GM18868 (cell line): ENCODE measurements at regions not wholly inside any gene's neighbourhood (a gene's known extent, or its start where the extent isn't known, plus 50 kb on each side); places are given as distances from the start of the nearest gene placed in this dataset.
"Not testable (repeated sequence)": the region's sequence is repeated elsewhere in the genome, so short reads cannot be mapped to it uniquely, and the experiment has no call there.

ENCODE experiments used
- ATAC-seq: cut with Tn5 transposase; IDR thresholded peaks from one replicate; pipeline ENCODE4 v1.9.1; 2021; ENCODE audit warnings: mild to moderate bottlenecking, moderate library complexity; ENCODE audit not compliant: unreplicated experiment

DNA sequence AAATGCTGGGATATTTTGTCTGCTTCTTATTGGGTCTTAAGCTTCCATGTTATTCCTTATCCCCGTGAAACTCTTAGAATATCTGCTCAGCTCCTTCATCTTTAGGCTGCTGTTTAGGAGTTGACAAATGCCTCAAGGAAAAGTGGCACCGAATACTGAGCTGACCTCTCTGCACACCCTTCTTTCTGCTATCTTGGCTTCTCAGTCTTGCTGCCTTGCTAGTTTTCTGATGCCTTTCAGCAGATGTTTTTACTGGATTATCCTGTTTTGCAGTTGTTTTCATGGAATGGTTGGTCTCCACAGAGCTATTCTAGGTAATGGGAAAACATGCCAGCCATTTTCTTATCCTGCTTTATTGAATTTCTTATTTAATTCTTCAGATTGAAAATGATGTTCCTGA is 86.3 kb downstream of the GYPE start:
- no peak for ATAC-seq

DNA sequence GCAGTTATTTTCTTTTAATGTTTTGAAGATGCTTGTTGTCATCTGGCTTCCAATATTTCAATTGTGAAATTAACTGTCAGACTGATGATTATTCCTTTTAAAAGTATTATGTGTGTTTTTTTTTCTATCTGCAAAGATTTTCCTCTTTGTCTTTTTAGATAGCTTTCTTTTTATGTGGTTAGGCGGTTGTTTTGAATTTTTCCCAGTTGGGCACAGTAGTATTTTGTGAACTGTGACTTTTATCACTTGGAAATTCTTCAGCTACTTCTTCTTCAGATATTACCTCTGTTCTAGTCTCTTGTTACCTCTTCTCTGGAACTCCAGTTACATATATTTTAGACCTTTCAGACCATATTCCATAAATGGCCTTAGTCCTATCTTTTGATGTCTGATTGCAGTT is 87.5 kb downstream of the GYPE start:
- ATAC-seq: not testable (repeated sequence)

DNA sequence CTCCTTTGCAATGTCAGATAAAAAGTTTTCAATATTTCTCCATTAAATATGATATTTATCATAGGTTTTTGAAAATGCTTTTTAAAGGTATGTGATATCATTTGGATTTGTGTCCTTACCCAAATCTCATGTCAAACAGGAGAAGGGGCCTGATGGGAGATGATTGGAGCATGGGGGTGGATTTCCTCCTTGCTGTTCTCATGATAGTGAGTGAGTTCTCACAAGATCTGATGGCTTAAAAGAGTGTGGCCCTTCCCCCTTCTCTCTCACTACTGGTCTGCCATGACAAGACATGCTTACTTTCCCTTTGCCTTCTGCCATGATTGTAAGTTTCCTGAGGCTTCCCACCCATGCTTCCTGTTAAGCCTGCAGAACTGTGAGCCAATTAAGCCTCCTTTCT is 90.0 kb downstream of the GYPE start:
- ATAC-seq: not testable (repeated sequence)

GRCh38 chr4:143813431-143814154 is 91.8 kb downstream of the GYPE start:
- not testable (repeated sequence) for ATAC-seq

DNA sequence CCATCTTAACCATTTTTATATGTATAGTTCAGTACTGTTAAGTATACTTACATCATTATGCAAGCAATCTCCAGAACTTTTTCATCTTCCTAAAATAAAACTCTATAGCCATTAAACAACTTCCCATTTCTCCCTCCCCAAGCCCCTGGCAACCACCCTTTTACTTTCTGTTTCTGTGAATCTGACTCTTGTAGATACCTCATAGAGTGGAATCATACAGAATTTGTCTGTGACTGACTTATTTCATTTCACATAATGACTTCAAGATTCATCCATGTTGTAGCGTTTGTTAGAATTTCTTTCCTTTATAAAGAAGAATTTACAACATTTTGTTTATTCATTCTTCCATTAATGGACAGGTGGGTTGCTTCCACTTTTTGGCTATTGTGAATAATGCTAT is 91.2 kb upstream of the FREM3 start:
- not testable (repeated sequence) for ATAC-seq

DNA sequence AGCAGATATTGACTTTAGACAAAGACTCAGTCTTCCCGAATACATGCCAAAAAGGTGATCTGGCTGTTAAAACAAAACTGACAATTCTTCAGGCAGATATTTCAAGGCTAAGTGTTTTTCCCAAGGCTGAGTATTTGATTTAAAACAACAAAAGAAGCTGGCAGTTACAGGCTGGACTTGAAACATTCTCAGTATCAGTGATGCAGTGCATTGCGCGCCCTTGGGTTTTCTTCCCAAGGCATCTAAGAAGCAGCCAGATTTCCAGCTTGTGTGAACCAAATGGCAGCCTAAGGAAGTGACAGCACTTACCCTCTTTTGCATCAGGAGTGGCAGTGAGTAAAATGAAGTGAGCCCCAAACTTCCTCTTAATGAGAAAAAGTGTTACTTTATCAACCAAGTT is 90.0 kb upstream of the FREM3 start:
- ATAC-seq: not testable (repeated sequence)

- not testable (repeated sequence) for ATAC-seq
Measured at GRCh38 chr4:143789618-143790017, 89.1 kb upstream of the FREM3 start.

- ATAC-seq: no peak
Measured at GRCh38 chr4:143784567-143784966, 84.1 kb upstream of the FREM3 start.

- ATAC-seq: no peak
Measured at GRCh38 chr4:143782521-143782920, 82.0 kb upstream of the FREM3 start.

- ATAC-seq: peak; percentile 100
Measured at GRCh38 chr4:143773998-143774895, 73.8 kb upstream of the FREM3 start.

DNA sequence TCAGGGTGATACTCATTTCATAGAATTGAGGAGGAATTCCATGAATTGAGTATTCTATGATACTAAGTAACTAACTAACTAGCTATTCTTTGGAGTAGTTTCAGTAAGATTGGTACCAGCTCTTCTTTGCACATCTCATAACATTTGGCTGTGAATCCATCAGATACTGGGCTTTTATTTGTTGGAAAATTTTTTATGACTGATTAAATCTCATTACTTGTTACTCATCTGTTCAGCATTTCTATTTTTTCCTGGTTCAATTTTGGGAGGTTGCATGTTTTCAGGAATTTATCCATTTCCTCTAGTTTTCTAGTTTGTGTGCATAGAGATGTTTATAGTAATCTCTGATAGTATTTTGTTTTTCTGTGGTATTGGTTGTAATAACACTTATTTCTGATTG is 70.8 kb upstream of the FREM3 start:
- no peak for ATAC-seq

GRCh38 chr4:143768007-143768591 is 67.6 kb upstream of the FREM3 start:
- no peak for ATAC-seq

- ATAC-seq: no peak
Measured at GRCh38 chr4:143763587-143763986, 63.1 kb upstream of the FREM3 start.

DNA sequence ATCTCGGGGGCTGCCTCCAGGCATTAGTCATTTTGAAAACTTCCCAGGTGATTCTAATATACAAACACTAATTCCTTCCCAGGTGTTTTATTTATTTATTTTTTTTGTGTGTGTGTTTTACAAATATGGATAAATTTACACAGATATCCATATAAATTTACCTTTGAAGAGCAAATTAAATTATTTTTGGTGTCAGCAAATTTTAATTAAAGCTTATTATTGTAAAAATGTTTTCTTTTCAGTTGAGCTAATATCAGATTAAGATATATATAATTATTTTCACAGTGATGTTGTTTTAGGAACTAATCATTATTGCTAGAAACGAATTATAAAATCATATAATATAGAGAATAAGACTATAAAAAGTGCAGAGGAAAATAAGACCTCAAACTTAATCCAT is 62.0 kb upstream of the FREM3 start:
- no peak for ATAC-seq
